SK-N-SH (cell line): ENCODE measurements at regions not wholly inside any gene's neighbourhood (a gene's known extent, or its start where the extent isn't known, plus 50 kb on each side); places are given as distances from the start of the nearest gene placed in this dataset.

Experiments used
- CTCF ChIA-PET: fragments of 300-600, 350-600 bp; formaldehyde crosslinking; extraction: SDS; loops from one replicate; lab custom pipeline; 2021; lab: Yijun Ruan, JAX
- POLR2A ChIA-PET: fragments of 350-600 bp; sonication (Branson Sonifier 250); formaldehyde crosslinking; extraction: SDS; loops from one replicate; lab custom pipeline; 2020; ENCODE audit warnings: antibody characterized with exemption, inconsistent platforms; lab: Yijun Ruan, JAX
- DNase-seq: peaks from one replicate; pipeline ENCODE4 v3.0.0; 2012
- H2AFZ ChIP-seq: fragments of 200-600 bp; sonication (generic); 2 replicates; pipeline ENCODE4 v1.8.1; 2016; ENCODE audit warnings: antibody characterized with exemption, mild to moderate bottlenecking, low read depth
- H3F3A ChIP-seq: fragments of 200-600 bp; sonication (generic); replicated peaks from 2 replicates; pipeline ENCODE3; 2016; ENCODE audit warnings: antibody characterized with exemption, mild to moderate bottlenecking; ENCODE audit not compliant: insufficient read depth
- H3K27ac ChIP-seq, 2 experiments: fragments of 200-500 bp in 1 of 2; fragments of 200-600 bp in 1 of 2; sonication (Bioruptor generic) in 1 of 2; sonication (generic), shearing (Covaris generic) in 1 of 2; 2 replicates each; pipeline versions ENCODE4 v1.5.1 to v1.6.1; 2014 to 2016; ENCODE audit warnings: low read depth in 2 of 2, inconsistent platforms in 1 of 2, low read length in 1 of 2, mild to moderate bottlenecking in 1 of 2, mixed read lengths in 1 of 2
- H3K27me3 ChIP-seq: fragments of 200-600 bp; sonication (generic), shearing (Covaris generic); 2 replicates; pipeline ENCODE4 v1.6.1; 2016; ENCODE audit warnings: mixed run types; ENCODE audit not compliant: insufficient read depth
- H3K36me3 ChIP-seq, 2 experiments: fragments of 200-500 bp in 1 of 2; fragments of 200-600 bp in 1 of 2; sonication (Bioruptor generic) in 1 of 2; sonication (generic) in 1 of 2; replicated peaks in 1 of 2; 2 replicates each; pipeline versions ENCODE3 to v1.5.1; 2014 to 2016; ENCODE audit warnings: low read length in 1 of 2, mild to moderate bottlenecking in 1 of 2; ENCODE audit not compliant: insufficient read depth in 2 of 2, control insufficient read depth in 1 of 2
- H3K4me1 ChIP-seq, 2 experiments: fragments of 200-500 bp in 1 of 2; fragments of 200-600 bp in 1 of 2; sonication (Bioruptor generic) in 1 of 2; sonication (generic), shearing (Covaris generic) in 1 of 2; 2 replicates each; pipeline versions ENCODE4 v1.5.1 to v1.6.1; 2014 to 2016; ENCODE audit warnings: low read depth in 1 of 2, low read length in 1 of 2, mixed run types in 1 of 2; ENCODE audit not compliant: insufficient read depth in 2 of 2, control insufficient read depth in 1 of 2
- H3K4me2 ChIP-seq: fragments of 200-600 bp; sonication (generic), shearing (Covaris generic); 2 replicates; pipeline ENCODE4 v1.6.1; 2017; ENCODE audit warnings: mixed run types
- H3K4me3 ChIP-seq, 2 experiments: fragments of 200-500 bp in 1 of 2; fragments of 200-600 bp in 1 of 2; sonication (Bioruptor generic) in 1 of 2; sonication (generic), shearing (Covaris generic) in 1 of 2; 2 replicates each; pipeline versions ENCODE4 v1.5.1 to v1.8.1; 2014 to 2016; ENCODE audit warnings: low read depth in 2 of 2, inconsistent platforms in 1 of 2, low read length in 1 of 2, mild to moderate bottlenecking in 1 of 2, mixed read lengths in 1 of 2, moderate library complexity in 1 of 2
- H3K79me2 ChIP-seq: fragments of 200-600 bp; sonication (generic); 2 replicates; pipeline ENCODE4 v1.8.1; 2017; ENCODE audit warnings: mild to moderate bottlenecking; ENCODE audit not compliant: insufficient read depth
- H3K9ac ChIP-seq: fragments of 200-600 bp; sonication (generic); 2 replicates; pipeline ENCODE4 v1.6.1; 2017; ENCODE audit warnings: mixed run types
- H3K9me2 ChIP-seq: fragments of 200-600 bp; sonication (generic); 2 replicates; pipeline ENCODE4 v1.6.1; 2017; ENCODE audit warnings: mixed run types
- H3K9me3 ChIP-seq: fragments of 200-600 bp; sonication (generic); 2 replicates; pipeline ENCODE4 v1.6.1; 2017; ENCODE audit warnings: mixed run types, mild to moderate bottlenecking, moderate library complexity
- H4K20me1 ChIP-seq: fragments of 200-600 bp; sonication (generic); 2 replicates; pipeline ENCODE4 v1.6.1; 2017; ENCODE audit warnings: mild to moderate bottlenecking, mixed run types; ENCODE audit not compliant: insufficient read depth
- CHD2 ChIP-seq: fragments of 150-350 bp; IDR thresholded peaks from 2 replicates; pipeline ENCODE4 v1.6.1; 2018; ENCODE audit warnings: low read length; ENCODE audit not compliant: partially characterized antibody
- FOSL2 ChIP-seq: IDR thresholded peaks from 2 replicates; pipeline ENCODE4 v1.4.0; 2012; ENCODE audit warnings: low read depth, mild to moderate bottlenecking, moderate library complexity, borderline replicate concordance
- FOXJ3 ChIP-seq: sonication (generic); formaldehyde crosslinking; IDR thresholded peaks from 2 replicates; pipeline ENCODE4 v1.5.1; 2020; ENCODE audit warnings: mild to moderate bottlenecking, missing genetic modification reagents
- GABPA ChIP-seq: IDR thresholded peaks from 2 replicates; pipeline ENCODE4 v1.4.0; 2012; ENCODE audit warnings: low read depth, mild to moderate bottlenecking
- GATA2 ChIP-seq: sonication (generic); formaldehyde crosslinking; IDR thresholded peaks from 2 replicates; pipeline ENCODE4 v1.5.0; 2020; ENCODE audit warnings: mild to moderate bottlenecking, missing genetic modification reagents
- JUND ChIP-seq: IDR thresholded peaks from 2 replicates; pipeline ENCODE4 v1.4.0; 2012
- MEF2A ChIP-seq: IDR thresholded peaks from 2 replicates; pipeline ENCODE4 v1.4.0; 2012; ENCODE audit warnings: low read depth, borderline replicate concordance
- NFIC ChIP-seq: IDR thresholded peaks from 2 replicates; pipeline ENCODE4 v1.4.0; 2012; ENCODE audit warnings: borderline replicate concordance
- NRF1 ChIP-seq: IDR thresholded peaks from 2 replicates; pipeline ENCODE4 v1.6.1; 2012; ENCODE audit warnings: low read depth, mild to moderate bottlenecking, low read length
- POLR2AphosphoS5 ChIP-seq: IDR thresholded peaks from 2 replicates; pipeline ENCODE4 v1.6.1; 2012; ENCODE audit warnings: low read depth, low read length
- RXRA ChIP-seq: IDR thresholded peaks from 2 replicates; pipeline ENCODE4 v1.4.0; 2012; ENCODE audit warnings: low read depth, mild to moderate bottlenecking, borderline replicate concordance
- SIN3A ChIP-seq: IDR thresholded peaks from 2 replicates; pipeline ENCODE4 v1.6.1; 2012; ENCODE audit warnings: low read depth, mild to moderate bottlenecking, low read length, moderate library complexity, borderline replicate concordance
- SMC3 ChIP-seq: IDR thresholded peaks from 2 replicates; pipeline ENCODE4 v1.6.1; 2012; ENCODE audit warnings: low read depth, low read length, improper control_type of control experiment
- TAF1 ChIP-seq: IDR thresholded peaks from 2 replicates; pipeline ENCODE4 v1.6.1; 2012; ENCODE audit warnings: low read depth, mild to moderate bottlenecking, low read length, moderate library complexity, borderline replicate concordance
- TCF12 ChIP-seq: IDR thresholded peaks from 2 replicates; pipeline ENCODE4 v1.4.0; 2012
- TEAD4 ChIP-seq: IDR thresholded peaks from 2 replicates; pipeline ENCODE4 v1.4.0; 2012; ENCODE audit warnings: mild to moderate bottlenecking, borderline replicate concordance; ENCODE audit not compliant: insufficient read depth
- YY1 ChIP-seq: IDR thresholded peaks from 2 replicates; pipeline ENCODE4 v1.4.0; 2012; ENCODE audit warnings: low read depth, mild to moderate bottlenecking
- TF ChIP-seq, protein P1 (sequence below): IDR thresholded peaks from 2 replicates; pipeline ENCODE4 v1.6.1; 2012; ENCODE audit warnings: mild to moderate bottlenecking, low read depth, low read length, moderate library complexity
- TF ChIP-seq, protein P2 (sequence below): IDR thresholded peaks from 2 replicates; pipeline ENCODE4 v1.4.0; 2012; ENCODE audit warnings: low read depth, borderline replicate concordance
- TF ChIP-seq, protein P3 (sequence below): IDR thresholded peaks from 2 replicates; pipeline ENCODE4; 2012
- TF ChIP-seq, protein P4 (sequence below): fragments of 200-600 bp; sonication (generic); IDR thresholded peaks from 2 replicates; pipeline ENCODE4 v1.6.1; 2017; ENCODE audit warnings: antibody characterized with exemption, mild to moderate bottlenecking, moderate library complexity
- TF ChIP-seq, protein P5 (sequence below): IDR thresholded peaks from 2 replicates; pipeline ENCODE4 v1.4.0; 2012; ENCODE audit warnings: low read depth
- TF ChIP-seq, protein P6 (sequence below): IDR thresholded peaks from 2 replicates; pipeline ENCODE4 v1.4.0; 2012; ENCODE audit warnings: low read depth, borderline replicate concordance

DNA sequence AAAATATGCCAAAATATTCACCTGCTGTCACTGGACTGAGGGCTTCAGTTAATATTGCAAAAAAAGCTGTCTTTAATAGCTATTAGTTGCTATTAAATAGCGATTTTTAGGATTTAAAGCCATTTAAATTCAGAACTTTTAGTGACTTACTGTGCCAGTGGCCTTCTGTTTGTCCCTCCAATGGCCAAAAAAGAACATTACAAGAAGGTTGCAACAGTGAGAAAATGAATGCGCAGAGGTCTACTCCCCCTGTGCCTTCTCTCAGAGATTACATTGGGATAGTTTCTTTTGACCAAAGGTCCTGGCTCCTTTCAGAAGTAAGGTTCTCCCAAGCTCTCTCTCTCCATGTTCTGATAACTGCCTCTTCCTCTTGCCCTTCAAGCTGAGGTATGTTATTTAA is 930.3 kb upstream of the ARRDC3 start (continued):
- TF ChIP-seq YY1, result no peak

DNA sequence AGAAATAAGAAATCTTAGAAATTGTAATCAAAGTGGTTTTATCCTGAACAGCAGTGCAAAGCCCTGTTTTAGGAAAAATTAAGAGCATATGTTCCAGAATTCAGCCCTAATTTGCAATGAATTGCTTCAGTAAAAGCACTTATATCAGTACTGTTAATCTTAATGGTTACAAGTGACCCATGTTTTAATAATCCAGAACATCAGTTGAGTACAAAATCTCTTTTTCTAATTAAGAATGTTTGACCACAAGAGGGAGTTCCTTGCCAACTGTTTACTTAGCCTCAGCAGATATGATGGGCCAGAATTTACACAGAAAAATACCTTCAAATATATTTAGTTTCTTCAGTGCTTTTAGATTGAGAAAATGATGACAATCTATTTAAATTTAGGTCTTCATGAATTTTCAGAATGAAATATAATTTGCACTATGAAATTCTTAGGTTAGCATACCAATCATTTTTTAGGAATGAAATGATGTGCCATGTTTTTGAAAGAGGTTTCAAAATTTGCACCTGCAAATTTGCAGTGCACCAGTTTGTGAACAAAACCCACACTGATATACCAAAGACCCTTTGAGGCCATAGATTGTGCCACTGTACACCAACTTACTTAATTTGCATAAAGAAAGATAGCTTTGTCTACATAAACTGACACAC is 926.3 kb upstream of the ARRDC3 start:
- peak; percentile 53 for DNase-seq
- ChIA-PET POLR2A (no interaction called here), CTCF (no interaction called here)
- no peak overlapping the region for H3K9ac ChIP-seq
- no peak overlapping the region for H2AFZ ChIP-seq
- no peaks in the 10 kb centered on the region; the same call in 1 of the 2 replicates for H3K9me2 ChIP-seq
- no peaks in the 10 kb centered on the region for H3K27me3 ChIP-seq
- peak overlapping the region in 1 of 2 experiments; percentile 89; a peak in 2 of 4 replicates for H3K27ac ChIP-seq
- no peak overlapping the region; a peak in 1 of 4 replicates for H3K4me3 ChIP-seq
- H3F3A ChIP-seq, result no peaks in the 10 kb centered on the region
- peaks cover 0 to 14% of the 10 kb centered on the region in 2 experiments; a peak in 2 of 4 replicates for H3K4me1 ChIP-seq
- no peaks in the 10 kb centered on the region for H3K79me2 ChIP-seq
- H3K36me3 ChIP-seq, result no peaks in the 10 kb centered on the region
- H3K9me3 ChIP-seq, result no peaks in the 10 kb centered on the region
- no peak overlapping the region for H3K4me2 ChIP-seq
- H4K20me1 ChIP-seq, result no peaks in the 10 kb centered on the region
- TF ChIP-seq, protein P1, sequence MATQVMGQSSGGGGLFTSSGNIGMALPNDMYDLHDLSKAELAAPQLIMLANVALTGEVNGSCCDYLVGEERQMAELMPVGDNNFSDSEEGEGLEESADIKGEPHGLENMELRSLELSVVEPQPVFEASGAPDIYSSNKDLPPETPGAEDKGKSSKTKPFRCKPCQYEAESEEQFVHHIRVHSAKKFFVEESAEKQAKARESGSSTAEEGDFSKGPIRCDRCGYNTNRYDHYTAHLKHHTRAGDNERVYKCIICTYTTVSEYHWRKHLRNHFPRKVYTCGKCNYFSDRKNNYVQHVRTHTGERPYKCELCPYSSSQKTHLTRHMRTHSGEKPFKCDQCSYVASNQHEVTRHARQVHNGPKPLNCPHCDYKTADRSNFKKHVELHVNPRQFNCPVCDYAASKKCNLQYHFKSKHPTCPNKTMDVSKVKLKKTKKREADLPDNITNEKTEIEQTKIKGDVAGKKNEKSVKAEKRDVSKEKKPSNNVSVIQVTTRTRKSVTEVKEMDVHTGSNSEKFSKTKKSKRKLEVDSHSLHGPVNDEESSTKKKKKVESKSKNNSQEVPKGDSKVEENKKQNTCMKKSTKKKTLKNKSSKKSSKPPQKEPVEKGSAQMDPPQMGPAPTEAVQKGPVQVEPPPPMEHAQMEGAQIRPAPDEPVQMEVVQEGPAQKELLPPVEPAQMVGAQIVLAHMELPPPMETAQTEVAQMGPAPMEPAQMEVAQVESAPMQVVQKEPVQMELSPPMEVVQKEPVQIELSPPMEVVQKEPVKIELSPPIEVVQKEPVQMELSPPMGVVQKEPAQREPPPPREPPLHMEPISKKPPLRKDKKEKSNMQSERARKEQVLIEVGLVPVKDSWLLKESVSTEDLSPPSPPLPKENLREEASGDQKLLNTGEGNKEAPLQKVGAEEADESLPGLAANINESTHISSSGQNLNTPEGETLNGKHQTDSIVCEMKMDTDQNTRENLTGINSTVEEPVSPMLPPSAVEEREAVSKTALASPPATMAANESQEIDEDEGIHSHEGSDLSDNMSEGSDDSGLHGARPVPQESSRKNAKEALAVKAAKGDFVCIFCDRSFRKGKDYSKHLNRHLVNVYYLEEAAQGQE, result no peak
- no peak for TF ChIP-seq RXRA
- TF ChIP-seq, protein P2, sequence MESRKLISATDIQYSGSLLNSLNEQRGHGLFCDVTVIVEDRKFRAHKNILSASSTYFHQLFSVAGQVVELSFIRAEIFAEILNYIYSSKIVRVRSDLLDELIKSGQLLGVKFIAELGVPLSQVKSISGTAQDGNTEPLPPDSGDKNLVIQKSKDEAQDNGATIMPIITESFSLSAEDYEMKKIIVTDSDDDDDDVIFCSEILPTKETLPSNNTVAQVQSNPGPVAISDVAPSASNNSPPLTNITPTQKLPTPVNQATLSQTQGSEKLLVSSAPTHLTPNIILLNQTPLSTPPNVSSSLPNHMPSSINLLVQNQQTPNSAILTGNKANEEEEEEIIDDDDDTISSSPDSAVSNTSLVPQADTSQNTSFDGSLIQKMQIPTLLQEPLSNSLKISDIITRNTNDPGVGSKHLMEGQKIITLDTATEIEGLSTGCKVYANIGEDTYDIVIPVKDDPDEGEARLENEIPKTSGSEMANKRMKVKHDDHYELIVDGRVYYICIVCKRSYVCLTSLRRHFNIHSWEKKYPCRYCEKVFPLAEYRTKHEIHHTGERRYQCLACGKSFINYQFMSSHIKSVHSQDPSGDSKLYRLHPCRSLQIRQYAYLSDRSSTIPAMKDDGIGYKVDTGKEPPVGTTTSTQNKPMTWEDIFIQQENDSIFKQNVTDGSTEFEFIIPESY, result no peak
- TF ChIP-seq, protein P3, sequence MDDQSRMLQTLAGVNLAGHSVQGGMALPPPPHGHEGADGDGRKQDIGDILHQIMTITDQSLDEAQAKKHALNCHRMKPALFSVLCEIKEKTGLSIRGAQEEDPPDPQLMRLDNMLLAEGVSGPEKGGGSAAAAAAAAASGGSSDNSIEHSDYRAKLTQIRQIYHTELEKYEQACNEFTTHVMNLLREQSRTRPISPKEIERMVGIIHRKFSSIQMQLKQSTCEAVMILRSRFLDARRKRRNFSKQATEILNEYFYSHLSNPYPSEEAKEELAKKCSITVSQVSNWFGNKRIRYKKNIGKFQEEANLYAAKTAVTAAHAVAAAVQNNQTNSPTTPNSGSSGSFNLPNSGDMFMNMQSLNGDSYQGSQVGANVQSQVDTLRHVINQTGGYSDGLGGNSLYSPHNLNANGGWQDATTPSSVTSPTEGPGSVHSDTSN, result peak; percentile 19; the same call in 1 of the 2 replicates
- TF ChIP-seq SMC3, result peak; percentile 67
- TF ChIP-seq TEAD4, result peak; percentile 59; the same call in 1 of the 2 replicates
- peak; percentile 74 for TF ChIP-seq TCF12
- no peak for TF ChIP-seq FOXJ3
- no peak for TF ChIP-seq FOSL2
- peak; percentile 59; the same call in 1 of the 2 replicates for TF ChIP-seq POLR2AphosphoS5
- TF ChIP-seq, protein P4, sequence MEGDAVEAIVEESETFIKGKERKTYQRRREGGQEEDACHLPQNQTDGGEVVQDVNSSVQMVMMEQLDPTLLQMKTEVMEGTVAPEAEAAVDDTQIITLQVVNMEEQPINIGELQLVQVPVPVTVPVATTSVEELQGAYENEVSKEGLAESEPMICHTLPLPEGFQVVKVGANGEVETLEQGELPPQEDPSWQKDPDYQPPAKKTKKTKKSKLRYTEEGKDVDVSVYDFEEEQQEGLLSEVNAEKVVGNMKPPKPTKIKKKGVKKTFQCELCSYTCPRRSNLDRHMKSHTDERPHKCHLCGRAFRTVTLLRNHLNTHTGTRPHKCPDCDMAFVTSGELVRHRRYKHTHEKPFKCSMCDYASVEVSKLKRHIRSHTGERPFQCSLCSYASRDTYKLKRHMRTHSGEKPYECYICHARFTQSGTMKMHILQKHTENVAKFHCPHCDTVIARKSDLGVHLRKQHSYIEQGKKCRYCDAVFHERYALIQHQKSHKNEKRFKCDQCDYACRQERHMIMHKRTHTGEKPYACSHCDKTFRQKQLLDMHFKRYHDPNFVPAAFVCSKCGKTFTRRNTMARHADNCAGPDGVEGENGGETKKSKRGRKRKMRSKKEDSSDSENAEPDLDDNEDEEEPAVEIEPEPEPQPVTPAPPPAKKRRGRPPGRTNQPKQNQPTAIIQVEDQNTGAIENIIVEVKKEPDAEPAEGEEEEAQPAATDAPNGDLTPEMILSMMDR, result peak; percentile 73
- no peak for TF ChIP-seq SIN3A
- TF ChIP-seq MEF2A, result no peak
- TF ChIP-seq, protein P5, sequence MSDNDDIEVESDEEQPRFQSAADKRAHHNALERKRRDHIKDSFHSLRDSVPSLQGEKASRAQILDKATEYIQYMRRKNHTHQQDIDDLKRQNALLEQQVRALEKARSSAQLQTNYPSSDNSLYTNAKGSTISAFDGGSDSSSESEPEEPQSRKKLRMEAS, result no peak
- TF ChIP-seq NRF1, result no peak
- no peak for TF ChIP-seq TAF1
- peak; percentile 54 for TF ChIP-seq CHD2
- TF ChIP-seq NFIC, result peak; percentile 48; the same call in 1 of the 2 replicates
- TF ChIP-seq GATA2 (CRISPR knock-in tag), result peak; percentile 87
- no peak for TF ChIP-seq JUND
- TF ChIP-seq GABPA, result no peak
- TF ChIP-seq, protein P6, sequence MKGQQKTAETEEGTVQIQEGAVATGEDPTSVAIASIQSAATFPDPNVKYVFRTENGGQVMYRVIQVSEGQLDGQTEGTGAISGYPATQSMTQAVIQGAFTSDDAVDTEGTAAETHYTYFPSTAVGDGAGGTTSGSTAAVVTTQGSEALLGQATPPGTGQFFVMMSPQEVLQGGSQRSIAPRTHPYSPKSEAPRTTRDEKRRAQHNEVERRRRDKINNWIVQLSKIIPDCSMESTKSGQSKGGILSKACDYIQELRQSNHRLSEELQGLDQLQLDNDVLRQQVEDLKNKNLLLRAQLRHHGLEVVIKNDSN, result no peak
